ENCODE measurements at regions not wholly inside any gene's neighbourhood (a gene's known extent, or its start where the extent isn't known, plus 50 kb on each side); places are given as distances from the start of the nearest gene placed in this dataset.

- H2AFZ ChIP-seq (ENCODE audit: control insufficient read depth, low read length), result peak overlapping the region; percentile 15
- no peak overlapping the region for H3K4me3 ChIP-seq (ENCODE audit: control insufficient read depth in 2 of 3, extremely low read depth in 1 of 3, insufficient read depth in 2 of 3, low read depth in 1 of 3, low read length in 3 of 3)
- TF ChIP-seq CTCF (optimal IDR thresholded peaks at IDR 0.05 in 1 of 3, IDR thresholded peaks at IDR 0.05 in 1 of 3, conservative IDR thresholded peaks at IDR 0.05 in 1 of 3; ENCODE audit: extremely low read depth in 1 of 3, insufficient read depth in 2 of 3, low read length in 3 of 3) (no peak), EZH2 (IDR thresholded peaks at IDR 0.05; ENCODE audit: low read length) (no peak)
- dilution Hi-C loops (cut with MboI; ENCODE audit: extremely low pct_ligation_motif_present, low sequenced_read_pairs), result no loop called here
- no peaks in the 10 kb centered on the region for H3K36me3 ChIP-seq (ENCODE audit: control insufficient read depth in 2 of 2, extremely low read depth in 1 of 2, insufficient read depth in 2 of 2, low read length in 2 of 2)
- DNase-seq (ENCODE audit: low read depth, low spot score) (no peak), FAIRE-seq (peak; percentile 51)
- H3K27ac ChIP-seq (ENCODE audit: control insufficient read depth, insufficient read depth, low read length), result peak overlapping the region; percentile 26
- H3K9me1 ChIP-seq (ENCODE audit: control insufficient read depth, extremely low read depth, insufficient read depth, low read length), result no peaks in the 10 kb centered on the region
- H3K79me2 ChIP-seq (ENCODE audit: control insufficient read depth, insufficient read depth, low read length), result no peaks in the 10 kb centered on the region
- H3K4me2 ChIP-seq (ENCODE audit: control insufficient read depth, extremely low read depth, insufficient read depth, low read depth, low read length), result peak overlapping the region; percentile 16
- H3K27me3 ChIP-seq (ENCODE audit: control insufficient read depth, extremely low read depth, insufficient read depth, low read length), result no peaks in the 10 kb centered on the region
- H3K9ac ChIP-seq (ENCODE audit: control insufficient read depth, extremely low read depth, insufficient read depth, low read length), result no peak overlapping the region
- H4K20me1 ChIP-seq (ENCODE audit: control insufficient read depth, extremely low read depth, insufficient read depth, low read length), result no peaks in the 10 kb centered on the region
- H3K4me1 ChIP-seq (ENCODE audit: control insufficient read depth, extremely low read depth, insufficient read depth, low read length), result peaks cover 10% of the 10 kb centered on the region
- H3K9me3 ChIP-seq (ENCODE audit: control insufficient read depth, low read depth, low read length), result no peaks in the 10 kb centered on the region
These were observed 199.0 kb upstream of the NUDT6 start for GRCh38 chr4:123121241-123121907.

GRCh38 chr4:123125477-123125876 is 203.1 kb upstream of the NUDT6 start:
- H3K27me3 ChIP-seq (ENCODE audit: control insufficient read depth, extremely low read depth, insufficient read depth, low read length), result no peaks in the 10 kb centered on the region
- H3K9me1 ChIP-seq (ENCODE audit: control insufficient read depth, extremely low read depth, insufficient read depth, low read length), result no peaks in the 10 kb centered on the region
- H3K36me3 ChIP-seq (ENCODE audit: control insufficient read depth in 2 of 2, extremely low read depth in 1 of 2, insufficient read depth in 2 of 2, low read length in 2 of 2), result no peaks in the 10 kb centered on the region
- H2AFZ ChIP-seq (ENCODE audit: control insufficient read depth, low read length), result no peak overlapping the region
- H3K79me2 ChIP-seq (ENCODE audit: control insufficient read depth, insufficient read depth, low read length), result no peaks in the 10 kb centered on the region
- H3K4me2 ChIP-seq (ENCODE audit: control insufficient read depth, extremely low read depth, insufficient read depth, low read depth, low read length), result no peak overlapping the region
- no peak for TF ChIP-seq CTCF (optimal IDR thresholded peaks at IDR 0.05 in 1 of 3, IDR thresholded peaks at IDR 0.05 in 1 of 3, conservative IDR thresholded peaks at IDR 0.05 in 1 of 3; ENCODE audit: extremely low read depth in 1 of 3, insufficient read depth in 2 of 3, low read length in 3 of 3)
- TF ChIP-seq EZH2 (IDR thresholded peaks at IDR 0.05; ENCODE audit: low read length), result no peak
- no peaks in the 10 kb centered on the region for H3K9me3 ChIP-seq (ENCODE audit: control insufficient read depth, low read depth, low read length)
- H3K4me1 ChIP-seq (ENCODE audit: control insufficient read depth, extremely low read depth, insufficient read depth, low read length), result peaks cover 22% of the 10 kb centered on the region
- no peak overlapping the region for H3K4me3 ChIP-seq (ENCODE audit: control insufficient read depth in 2 of 3, extremely low read depth in 1 of 3, insufficient read depth in 2 of 3, low read depth in 1 of 3, low read length in 3 of 3)
- no peak overlapping the region for H3K9ac ChIP-seq (ENCODE audit: control insufficient read depth, extremely low read depth, insufficient read depth, low read length)
- H3K27ac ChIP-seq (ENCODE audit: control insufficient read depth, insufficient read depth, low read length), result no peak overlapping the region
- no peak for FAIRE-seq
- dilution Hi-C loops (cut with MboI; ENCODE audit: extremely low pct_ligation_motif_present, low sequenced_read_pairs), result no loop called here
- no peak for DNase-seq (ENCODE audit: low read depth, low spot score)
- H4K20me1 ChIP-seq (ENCODE audit: control insufficient read depth, extremely low read depth, insufficient read depth, low read length), result no peaks in the 10 kb centered on the region

All from keratinocyte (primary cell).